Lower leg skin (tissue), 4 donors: ENCODE measurements at regions not wholly inside any gene's neighbourhood (a gene's known extent, or its start where the extent isn't known, plus 50 kb on each side); places are given as distances from the start of the nearest gene placed in this dataset.

ENCODE experiments used
- DNase-seq, 2 donors: peaks; one replicate each; pipeline ENCODE4 v3.0.0-alpha.2; 2019; ENCODE audit warnings: low spot score in 2 of 2
- H3K4me3 ChIP-seq: fragments of 200-600 bp; sonication (generic); 2 replicates; pipeline ENCODE4 v1.5.1; 2017; ENCODE audit warnings: mild to moderate bottlenecking, low read depth; ENCODE audit not compliant: poor library complexity, severe bottlenecking
- POLR2A ChIP-seq, 2 donors: fragments of 450-650 bp; IDR thresholded peaks; one replicate each; pipeline ENCODE4 v1.6.1; 2016 to 2017; ENCODE audit warnings: antibody characterized with exemption in 2 of 2, mild to moderate bottlenecking in 1 of 2, moderate library complexity in 1 of 2
- WGBS, 2 donors: methylation state at CpG; one replicate each; pipeline ENCODE4 v1.1.5; 2018; 5-methylcytosine and 5-hydroxymethylcytosine counted together
- intact Hi-C: fragments of 100-400 bp; cut with DNase I; formaldehyde crosslinking; loops from one replicate; pipeline ENCODE4 v1.15.0; 2023; ENCODE audit warnings: low total_unique reads
- TF ChIP-seq, protein P1 (sequence below), 3 donors: fragments of 450-650 bp; IDR thresholded peaks; one replicate each; pipeline ENCODE4 v1.5.1; 2016; ENCODE audit warnings: antibody characterized with exemption in 3 of 3, mild to moderate bottlenecking in 3 of 3, moderate library complexity in 2 of 3

DNA sequence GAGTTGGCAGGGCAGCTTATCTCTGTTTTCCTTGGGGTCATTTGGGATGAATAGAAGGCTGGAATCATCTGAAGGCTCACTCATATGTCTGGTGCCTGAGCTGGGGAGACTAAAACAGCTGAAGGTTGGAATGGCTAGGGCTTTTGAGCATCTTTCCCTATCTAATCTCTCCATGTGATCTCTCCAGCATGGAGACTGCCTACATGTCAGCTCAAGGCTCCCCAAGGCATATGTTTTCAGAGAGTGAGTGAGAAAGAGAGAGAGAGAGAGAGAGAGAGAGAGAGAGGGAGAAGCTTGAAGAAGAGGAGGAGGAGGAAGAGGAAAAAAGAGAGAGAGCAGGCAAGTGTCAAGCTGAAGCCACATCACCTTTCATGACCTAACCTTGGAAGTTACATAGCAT lies 143.4 kb downstream of the EBLN2 start:
- intact Hi-C loops, result no loop called here
- TF ChIP-seq, protein P1, sequence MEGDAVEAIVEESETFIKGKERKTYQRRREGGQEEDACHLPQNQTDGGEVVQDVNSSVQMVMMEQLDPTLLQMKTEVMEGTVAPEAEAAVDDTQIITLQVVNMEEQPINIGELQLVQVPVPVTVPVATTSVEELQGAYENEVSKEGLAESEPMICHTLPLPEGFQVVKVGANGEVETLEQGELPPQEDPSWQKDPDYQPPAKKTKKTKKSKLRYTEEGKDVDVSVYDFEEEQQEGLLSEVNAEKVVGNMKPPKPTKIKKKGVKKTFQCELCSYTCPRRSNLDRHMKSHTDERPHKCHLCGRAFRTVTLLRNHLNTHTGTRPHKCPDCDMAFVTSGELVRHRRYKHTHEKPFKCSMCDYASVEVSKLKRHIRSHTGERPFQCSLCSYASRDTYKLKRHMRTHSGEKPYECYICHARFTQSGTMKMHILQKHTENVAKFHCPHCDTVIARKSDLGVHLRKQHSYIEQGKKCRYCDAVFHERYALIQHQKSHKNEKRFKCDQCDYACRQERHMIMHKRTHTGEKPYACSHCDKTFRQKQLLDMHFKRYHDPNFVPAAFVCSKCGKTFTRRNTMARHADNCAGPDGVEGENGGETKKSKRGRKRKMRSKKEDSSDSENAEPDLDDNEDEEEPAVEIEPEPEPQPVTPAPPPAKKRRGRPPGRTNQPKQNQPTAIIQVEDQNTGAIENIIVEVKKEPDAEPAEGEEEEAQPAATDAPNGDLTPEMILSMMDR (IDR thresholded peaks at IDR 0.05), result no peak
- no peak for TF ChIP-seq POLR2A (IDR thresholded peaks at IDR 0.05)
- no peak overlapping the region for H3K4me3 ChIP-seq
- DNase-seq, result no peak

DNA sequence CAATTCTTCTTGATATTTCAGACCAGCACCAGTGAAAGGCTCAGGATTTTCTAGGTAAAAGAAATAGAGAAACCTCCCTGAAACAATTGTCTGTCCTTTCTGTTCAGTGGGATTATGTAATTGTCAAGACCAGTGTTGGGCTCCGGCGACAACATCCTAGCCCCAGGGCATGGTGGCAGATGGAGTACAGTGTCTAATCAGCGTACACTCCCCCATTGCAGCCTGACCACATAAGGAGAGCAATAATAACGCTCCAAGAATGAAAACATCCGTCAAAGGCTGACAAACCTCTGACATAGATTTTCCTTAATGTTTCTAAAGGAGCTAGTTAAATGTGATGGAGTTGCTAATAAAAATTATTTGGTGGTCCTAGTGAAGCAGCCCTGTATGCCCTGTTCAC lies 144.6 kb downstream of the EBLN2 start:
- no peak for DNase-seq
- TF ChIP-seq, protein P1 (IDR thresholded peaks at IDR 0.05), result no peak
- no peak for TF ChIP-seq POLR2A (IDR thresholded peaks at IDR 0.05)

GRCh38 chr3:73207946-73208440 lies 146.5 kb downstream of the EBLN2 start:
- no peak overlapping the region for H3K4me3 ChIP-seq
- DNase-seq, result no peak
- no peak for TF ChIP-seq POLR2A (IDR thresholded peaks at IDR 0.05)
- TF ChIP-seq, protein P1 (IDR thresholded peaks at IDR 0.05), result no peak
- intact Hi-C loops, result no loop called here
- WGBS, 2 donors, result 70 to 73% methylated on average over 3 of the region's 3 CpGs

More for the DNA sequence above, 144.6 kb downstream of the EBLN2 start:
- no peak overlapping the region for H3K4me3 ChIP-seq
- intact Hi-C loops, result no loop called here
- WGBS, 2 donors, result 76 to 77% methylated on average over 5 of the region's 5 CpGs

GRCh38 chr3:73210759-73211158 lies 149.3 kb downstream of the EBLN2 start:
- 83% methylated on average over 3 of the region's 3 CpGs for WGBS, 2 donors
- no peak for TF ChIP-seq POLR2A (IDR thresholded peaks at IDR 0.05)
- TF ChIP-seq, protein P1 (IDR thresholded peaks at IDR 0.05), result no peak
- intact Hi-C loops, result no loop called here

GRCh38 chr3:73212683-73213082 lies 151.2 kb downstream of the EBLN2 start:
- WGBS, 2 donors, result 65 to 67% methylated on average over 3 of the region's 3 CpGs
- no peak overlapping the region for H3K4me3 ChIP-seq
- no peak for DNase-seq
- TF ChIP-seq POLR2A (IDR thresholded peaks at IDR 0.05), result no peak
- TF ChIP-seq, protein P1 (IDR thresholded peaks at IDR 0.05), result no peak
- intact Hi-C loops, result no loop called here

More at GRCh38 chr3:73210759-73211158, 149.3 kb downstream of the EBLN2 start:
- no peak overlapping the region for H3K4me3 ChIP-seq
- no peak for DNase-seq

DNA sequence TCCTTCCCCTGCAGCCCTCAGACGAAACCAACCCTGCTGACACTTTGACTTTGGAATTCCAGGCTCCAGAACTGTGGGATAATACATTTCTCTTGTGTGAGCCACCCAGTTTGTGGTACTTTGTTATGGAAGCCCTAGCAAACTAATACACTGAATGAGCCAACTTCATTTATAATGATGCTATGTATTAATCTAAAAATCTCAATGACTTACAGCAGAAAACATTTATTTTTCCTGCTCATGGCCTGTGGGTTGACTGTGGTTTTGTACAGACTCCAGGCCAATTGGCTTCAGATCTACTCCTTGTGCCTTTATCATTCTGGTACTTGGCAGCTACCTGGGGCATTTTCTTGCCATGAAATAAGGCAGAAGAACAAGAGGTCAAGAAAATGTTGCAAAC lies 152.4 kb downstream of the EBLN2 start:
- WGBS, 2 donors, result 73 to 79% methylated on average over 1 of the region's 1 CpG
- TF ChIP-seq POLR2A (IDR thresholded peaks at IDR 0.05), result no peak
- TF ChIP-seq, protein P1 (IDR thresholded peaks at IDR 0.05), result no peak
- no peak overlapping the region for H3K4me3 ChIP-seq
- intact Hi-C loops, result no loop called here
- no peak for DNase-seq
